Adipocyte (in vitro differentiated cells): ENCODE measurements at regions not wholly inside any gene's neighbourhood (a gene's known extent, or its start where the extent isn't known, plus 50 kb on each side); places are given as distances from the start of the nearest gene placed in this dataset.
"Not testable (repeated sequence)": the region's sequence is repeated elsewhere in the genome, so short reads cannot be mapped to it uniquely, and the experiment has no call there.

Experiments used
- DNase-seq: peaks from one replicate; pipeline ENCODE4 v3.0.0-alpha.2; 2015; ENCODE audit warnings: low read depth
- H3K27me3 ChIP-seq: replicated peaks from 2 replicates; pipeline ENCODE4 v1.7.0; 2013; ENCODE audit warnings: mild to moderate bottlenecking, low read length, moderate library complexity; ENCODE audit not compliant: control insufficient read depth, insufficient read depth
- H3K36me3 ChIP-seq: 2 replicates; pipeline ENCODE4 v1.7.0; 2013; ENCODE audit warnings: low read length, mild to moderate bottlenecking, moderate library complexity; ENCODE audit not compliant: control insufficient read depth, insufficient read depth, severe bottlenecking
- H3K4me1 ChIP-seq: 2 replicates; pipeline ENCODE4 v1.7.0; 2013; ENCODE audit warnings: mild to moderate bottlenecking, low read length, moderate library complexity; ENCODE audit not compliant: control insufficient read depth, insufficient read depth
- H3K4me3 ChIP-seq: 2 replicates; pipeline ENCODE4 v1.7.0; 2013; ENCODE audit warnings: mild to moderate bottlenecking, low read length, moderate library complexity
- H3K9ac ChIP-seq: 2 replicates; pipeline ENCODE4 v1.7.0; 2013; ENCODE audit warnings: mild to moderate bottlenecking, low read length, moderate library complexity
- H3K9me3 ChIP-seq: 2 replicates; pipeline ENCODE4 v1.7.0; 2013; ENCODE audit warnings: mild to moderate bottlenecking, low read length, moderate library complexity; ENCODE audit not compliant: control insufficient read depth

- no peak for DNase-seq
- H3K4me1 ChIP-seq, result no peaks in the 10 kb centered on the region
- H3K27me3 ChIP-seq, result peaks cover 39% of the 10 kb centered on the region
- H3K36me3 ChIP-seq, result no peaks in the 10 kb centered on the region
- no peak overlapping the region for H3K4me3 ChIP-seq
- H3K9ac ChIP-seq, result no peak overlapping the region
- H3K9me3 ChIP-seq, result no peaks in the 10 kb centered on the region
Measured at GRCh38 chr20:48453477-48454093, 374.2 kb downstream of the PREX1 start.

DNA sequence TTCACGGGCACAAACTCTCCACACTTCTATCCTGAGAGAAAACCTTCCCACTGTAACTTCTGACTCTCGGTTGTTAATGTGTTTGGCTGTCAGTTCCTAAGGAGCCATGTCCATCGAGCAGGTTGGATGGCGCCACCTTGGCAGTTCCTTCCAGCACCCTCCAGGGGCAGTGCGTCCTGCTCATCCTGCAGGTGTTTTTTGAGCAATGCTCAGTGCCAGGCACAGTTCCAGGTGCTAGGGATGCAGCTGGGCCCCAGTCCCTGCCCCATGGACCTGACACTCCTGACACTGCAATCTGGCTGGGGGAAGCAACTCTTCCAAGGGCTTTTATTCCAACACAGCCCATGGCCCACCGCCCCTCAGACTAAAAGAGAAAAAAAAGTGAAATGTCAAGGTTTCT, 376.4 kb downstream of the PREX1 start:
- H3K27me3 ChIP-seq, result peaks cover 39% of the 10 kb centered on the region
- no peak overlapping the region for H3K4me3 ChIP-seq
- no peaks in the 10 kb centered on the region for H3K9me3 ChIP-seq
- no peaks in the 10 kb centered on the region for H3K36me3 ChIP-seq
- no peak overlapping the region for H3K9ac ChIP-seq
- no peak for DNase-seq
- H3K4me1 ChIP-seq, result no peaks in the 10 kb centered on the region

- H3K36me3 ChIP-seq, result no peaks in the 10 kb centered on the region
- no peak overlapping the region for H3K9ac ChIP-seq
- peaks cover 15% of the 10 kb centered on the region for H3K27me3 ChIP-seq
- H3K9me3 ChIP-seq, result peaks cover 12% of the 10 kb centered on the region
- no peak overlapping the region for H3K4me3 ChIP-seq
- no peak for DNase-seq
- H3K4me1 ChIP-seq, result no peaks in the 10 kb centered on the region
Measured at GRCh38 chr20:48448666-48449600, 378.9 kb downstream of the PREX1 start.

DNA sequence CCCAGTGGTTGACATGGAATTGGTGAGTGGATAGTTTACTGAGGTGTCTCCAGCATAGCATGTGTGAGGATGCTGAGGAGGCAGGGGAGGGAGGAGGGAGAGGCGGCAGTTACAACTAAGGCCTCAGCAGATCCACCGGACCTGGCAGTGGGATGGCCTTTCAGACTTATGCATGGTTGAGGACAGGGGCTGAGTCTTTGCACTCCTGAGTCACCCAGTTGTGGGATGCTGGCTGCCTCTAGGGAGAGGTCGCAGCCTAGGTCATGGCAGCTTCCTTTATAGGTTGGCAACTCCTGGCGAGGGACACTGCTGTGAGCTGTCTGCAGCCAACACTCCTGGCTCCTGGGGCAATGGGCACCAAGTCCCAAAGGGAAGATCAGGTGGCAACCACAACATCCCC, 380.3 kb downstream of the PREX1 start:
- Histone ChIP-seq H3K4me1 (no peaks in the 10 kb centered on the region), H3K4me3 (no peak overlapping the region)
- no peak for DNase-seq

DNA sequence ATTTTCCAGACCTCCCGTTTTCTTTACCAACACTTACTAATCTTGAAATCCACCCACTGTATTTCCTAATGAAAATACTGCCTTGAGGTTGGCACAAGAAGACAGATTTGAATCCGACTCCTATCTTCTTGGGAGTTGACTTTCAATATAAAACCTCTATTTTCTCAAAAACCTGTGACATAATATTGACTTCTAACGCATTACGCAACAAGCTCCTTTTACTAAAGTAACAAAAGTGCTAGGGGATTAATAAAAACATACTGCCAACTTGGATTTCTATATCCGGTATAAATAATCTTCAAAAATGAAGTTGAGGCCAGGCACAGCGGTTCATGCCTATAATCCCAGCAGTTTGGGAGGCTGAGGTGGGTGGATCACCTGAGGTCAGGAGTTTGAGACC, 382.0 kb downstream of the PREX1 start:
- no peaks in the 10 kb centered on the region for H3K36me3 ChIP-seq
- H3K27me3 ChIP-seq, result peaks cover 3% of the 10 kb centered on the region
- no peaks in the 10 kb centered on the region for H3K4me1 ChIP-seq
- no peak for DNase-seq
- H3K4me3 ChIP-seq, result no peak overlapping the region
- H3K9ac ChIP-seq, result no peak overlapping the region
- peaks cover 21% of the 10 kb centered on the region for H3K9me3 ChIP-seq

More for the DNA sequence above, 380.3 kb downstream of the PREX1 start:
- Histone ChIP-seq H3K27me3 (peaks cover 9% of the 10 kb centered on the region), H3K9ac (no peak overlapping the region), H3K36me3 (no peaks in the 10 kb centered on the region), H3K9me3 (peaks cover 21% of the 10 kb centered on the region)

DNA sequence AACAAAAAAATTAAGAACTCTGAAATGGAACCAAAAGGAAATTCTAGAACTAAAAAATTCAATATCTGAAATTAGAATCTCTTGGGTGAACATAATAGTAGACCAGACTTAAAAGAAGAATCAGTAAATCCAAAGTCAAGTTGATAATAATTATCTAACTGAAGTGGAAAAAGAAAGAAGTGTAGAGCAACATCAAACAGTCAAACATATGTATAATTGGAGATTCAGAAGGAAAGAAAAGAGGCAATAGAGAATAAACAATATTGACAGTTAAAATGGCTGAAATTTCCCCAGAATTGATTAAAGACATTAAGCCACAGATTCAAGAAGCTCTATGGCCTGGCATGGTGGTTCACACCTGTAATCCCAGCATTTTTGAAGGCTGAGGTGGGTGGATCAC, 383.6 kb downstream of the PREX1 start:
- DNase-seq, result no peak
- H3K9ac ChIP-seq, result no peak overlapping the region
- H3K36me3 ChIP-seq, result no peaks in the 10 kb centered on the region
- no peaks in the 10 kb centered on the region for H3K4me1 ChIP-seq
- peaks cover 21% of the 10 kb centered on the region for H3K9me3 ChIP-seq
- peaks cover 8% of the 10 kb centered on the region for H3K27me3 ChIP-seq
- H3K4me3 ChIP-seq, result no peak overlapping the region

- Histone ChIP-seq H3K4me3 (no peak overlapping the region), H3K36me3 (no peaks in the 10 kb centered on the region), H3K4me1 (no peaks in the 10 kb centered on the region), H3K27me3 (peaks cover 15% of the 10 kb centered on the region), H3K9me3 (peaks cover 24% of the 10 kb centered on the region), H3K9ac (no peak overlapping the region)
- no peak for DNase-seq
Measured at GRCh38 chr20:48440916-48441315, 386.9 kb downstream of the PREX1 start.

DNA sequence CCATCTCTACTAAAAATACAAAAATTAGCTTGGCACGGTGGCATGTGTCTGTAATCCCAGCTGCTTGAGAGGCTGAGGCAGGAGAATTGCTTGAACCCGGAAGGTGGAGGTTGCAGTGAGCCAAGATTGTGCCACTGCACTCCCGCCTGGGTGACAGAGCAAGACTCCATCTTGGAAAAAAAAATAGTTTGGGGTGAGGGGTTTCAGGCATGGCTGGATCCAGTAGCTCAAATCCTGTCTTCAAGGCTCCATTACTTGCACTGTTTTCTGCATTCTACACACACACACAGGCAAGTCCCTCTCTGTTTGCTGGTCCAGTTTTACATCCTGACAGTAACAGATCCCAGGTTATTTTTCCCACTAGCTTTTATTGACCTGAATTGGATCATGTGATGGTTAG, 387.5 kb downstream of the PREX1 start:
- not testable (repeated sequence) for H3K4me1 ChIP-seq, H3K36me3 ChIP-seq, DNase-seq, H3K9ac ChIP-seq, H3K4me3 ChIP-seq
- peaks cover 24% of the 10 kb centered on the region for H3K9me3 ChIP-seq
- H3K27me3 ChIP-seq, result peaks cover 20% of the 10 kb centered on the region

DNA sequence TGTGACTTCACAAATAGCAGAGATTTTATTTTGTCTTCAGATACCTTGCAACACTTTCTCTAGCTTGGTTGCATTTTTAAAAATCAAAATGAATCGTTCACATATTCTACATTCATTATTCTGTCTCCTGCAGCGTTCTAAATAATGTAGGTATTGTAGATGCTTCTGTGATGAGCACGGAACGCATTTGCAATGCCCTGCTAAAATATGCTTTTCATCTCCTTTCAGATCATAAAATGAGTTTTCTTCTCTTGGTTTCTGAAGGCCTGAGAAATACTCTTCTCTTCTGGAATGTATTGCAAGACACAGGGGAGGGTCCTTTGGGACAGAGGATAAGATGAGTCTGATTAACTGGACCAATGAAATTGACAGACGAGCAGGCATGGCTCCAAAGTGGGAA, 390.7 kb downstream of the PREX1 start:
- Histone ChIP-seq H3K9me3 (peaks cover 3% of the 10 kb centered on the region), H3K36me3 (no peaks in the 10 kb centered on the region), H3K4me1 (no peaks in the 10 kb centered on the region), H3K9ac (no peak overlapping the region), H3K27me3 (peaks cover 39% of the 10 kb centered on the region), H3K4me3 (no peak overlapping the region)
- DNase-seq, result no peak

- not testable (repeated sequence) for DNase-seq, H3K4me1 ChIP-seq, H3K9ac ChIP-seq, H3K36me3 ChIP-seq, H3K9me3 ChIP-seq, H3K4me3 ChIP-seq
- peaks cover 43% of the 10 kb centered on the region for H3K27me3 ChIP-seq
Measured at GRCh38 chr20:48436609-48437008, 391.2 kb downstream of the PREX1 start.

- Histone ChIP-seq H3K9me3 (peaks cover 2% of the 10 kb centered on the region), H3K9ac (no peak overlapping the region), H3K4me1 (no peaks in the 10 kb centered on the region), H3K4me3 (no peak overlapping the region), H3K36me3 (no peaks in the 10 kb centered on the region), H3K27me3 (peaks cover 49% of the 10 kb centered on the region)
- DNase-seq, result no peak
Measured at GRCh38 chr20:48433178-48433577, 394.6 kb downstream of the PREX1 start.
